ENCODE measurements at regions not wholly inside any gene's neighbourhood (a gene's known extent, or its start where the extent isn't known, plus 50 kb on each side); places are given as distances from the start of the nearest gene placed in this dataset.

- no peak for TF ChIP-seq POLR2A (IDR thresholded peaks at IDR 0.05)
- no peak for TF ChIP-seq CTCF (IDR thresholded peaks at IDR 0.05)
- no peaks in the 10 kb centered on the region for H3K4me1 ChIP-seq
- 79 to 95% methylated on average over 3 of the region's 3 CpGs for WGBS, 2 donors
- no peak overlapping the region for H3K4me3 ChIP-seq
- H3K9me3 ChIP-seq, result no peaks in the 10 kb centered on the region
- DNase-seq, result no peak
- no peaks in the 10 kb centered on the region for H3K36me3 ChIP-seq (ENCODE audit: low read depth, missing control alignments)
- intact Hi-C loops (cut with DNase I; ENCODE audit: low total_unique reads), result no loop called here
- no peaks in the 10 kb centered on the region for H3K27me3 ChIP-seq
- no peak overlapping the region for H3K27ac ChIP-seq
These were observed 73.9 kb upstream of the ANKH start for GRCh38 chr5:14945450-14945849.

- Histone ChIP-seq H3K36me3 (ENCODE audit: low read depth, missing control alignments) (no peaks in the 10 kb centered on the region), H3K27ac (no peak overlapping the region), H3K27me3 (no peaks in the 10 kb centered on the region), H3K4me1 (no peaks in the 10 kb centered on the region), H3K4me3 (no peak overlapping the region), H3K9me3 (no peaks in the 10 kb centered on the region)
- WGBS, 2 donors, result 84 to 86% methylated on average over 3 of the region's 3 CpGs
- DNase-seq, result no peak
- no peak for TF ChIP-seq POLR2A (IDR thresholded peaks at IDR 0.05)
- TF ChIP-seq CTCF (IDR thresholded peaks at IDR 0.05), result no peak
- intact Hi-C loops (cut with DNase I; ENCODE audit: low total_unique reads), result no loop called here
These were observed 73.4 kb upstream of the ANKH start for GRCh38 chr5:14944996-14945395.

GRCh38 chr5:14944350-14944739 lies 72.8 kb upstream of the ANKH start:
- 91 to 92% methylated on average over 4 of the region's 4 CpGs for WGBS, 2 donors
- TF ChIP-seq CTCF (IDR thresholded peaks at IDR 0.05) (no peak), POLR2A (IDR thresholded peaks at IDR 0.05) (no peak)
- intact Hi-C loops (cut with DNase I; ENCODE audit: low total_unique reads), result no loop called here

GRCh38 chr5:14942212-14942611 lies 70.6 kb upstream of the ANKH start:
- Histone ChIP-seq H3K36me3 (ENCODE audit: low read depth, missing control alignments) (no peaks in the 10 kb centered on the region), H3K27ac (no peak overlapping the region), H3K4me1 (no peaks in the 10 kb centered on the region), H3K9me3 (no peaks in the 10 kb centered on the region), H3K4me3 (no peak overlapping the region), H3K27me3 (no peaks in the 10 kb centered on the region)
- TF ChIP-seq POLR2A (IDR thresholded peaks at IDR 0.05) (no peak), CTCF (IDR thresholded peaks at IDR 0.05) (no peak)
- DNase-seq, result no peak
- intact Hi-C loops (cut with DNase I; ENCODE audit: low total_unique reads), result no loop called here

More at GRCh38 chr5:14944350-14944739, 72.8 kb upstream of the ANKH start:
- Histone ChIP-seq H3K4me1 (no peaks in the 10 kb centered on the region), H3K27me3 (no peaks in the 10 kb centered on the region), H3K27ac (no peak overlapping the region), H3K9me3 (no peaks in the 10 kb centered on the region), H3K36me3 (ENCODE audit: low read depth, missing control alignments) (no peaks in the 10 kb centered on the region), H3K4me3 (no peak overlapping the region)
- DNase-seq, result no peak

- WGBS, 2 donors, result 66 to 68% methylated on average over 5 of the region's 5 CpGs
- Histone ChIP-seq H3K4me1 (no peaks in the 10 kb centered on the region), H3K27me3 (no peaks in the 10 kb centered on the region), H3K36me3 (ENCODE audit: low read depth, missing control alignments) (no peaks in the 10 kb centered on the region), H3K9me3 (no peaks in the 10 kb centered on the region), H3K4me3 (no peak overlapping the region), H3K27ac (no peak overlapping the region)
- TF ChIP-seq POLR2A (IDR thresholded peaks at IDR 0.05) (no peak), CTCF (IDR thresholded peaks at IDR 0.05) (no peak)
- no peak for DNase-seq
- intact Hi-C loops (cut with DNase I; ENCODE audit: low total_unique reads), result no loop called here
These were observed 65.7 kb upstream of the ANKH start for GRCh38 chr5:14937254-14937653.

All from testis (tissue), 2 donors.